ENCODE measurements at regions not wholly inside any gene's neighbourhood (a gene's known extent, or its start where the extent isn't known, plus 50 kb on each side); places are given as distances from the start of the nearest gene placed in this dataset.
A peak's percentile ranks its signal among the peaks of the same experiment; 100 is the strongest.
"Not testable (repeated sequence)": the region's sequence is repeated elsewhere in the genome, so short reads cannot be mapped to it uniquely, and the experiment has no call there.

DNA sequence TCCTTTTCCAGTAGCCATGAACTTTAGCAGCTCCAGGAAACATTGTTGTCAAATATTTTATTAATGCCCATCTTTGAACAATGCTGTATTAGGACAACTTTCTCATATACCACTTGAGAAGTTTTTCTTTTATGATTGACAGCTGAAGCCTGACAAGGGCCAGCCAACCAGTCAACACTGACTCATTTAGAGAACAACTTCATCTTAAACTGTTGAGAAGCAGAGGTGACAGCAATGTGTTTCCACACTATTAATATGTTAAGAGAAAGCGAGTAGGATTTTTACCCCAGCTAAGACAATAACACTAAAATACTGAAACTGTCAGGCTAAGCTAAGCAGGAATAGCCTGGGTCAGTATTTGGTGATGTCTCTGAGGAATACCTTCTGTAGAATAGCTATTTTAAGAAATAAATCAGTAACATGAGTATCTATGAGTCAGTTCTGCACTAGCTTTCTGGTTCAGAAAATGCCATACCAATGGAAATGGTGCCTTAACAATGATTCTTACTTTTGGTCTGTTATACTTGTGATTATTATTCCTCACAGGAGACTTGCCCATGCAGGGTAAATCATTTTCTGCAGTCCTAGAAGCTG lies 168.8 kb upstream of the POT1 start:
- DNase-seq, result no peak

DNA sequence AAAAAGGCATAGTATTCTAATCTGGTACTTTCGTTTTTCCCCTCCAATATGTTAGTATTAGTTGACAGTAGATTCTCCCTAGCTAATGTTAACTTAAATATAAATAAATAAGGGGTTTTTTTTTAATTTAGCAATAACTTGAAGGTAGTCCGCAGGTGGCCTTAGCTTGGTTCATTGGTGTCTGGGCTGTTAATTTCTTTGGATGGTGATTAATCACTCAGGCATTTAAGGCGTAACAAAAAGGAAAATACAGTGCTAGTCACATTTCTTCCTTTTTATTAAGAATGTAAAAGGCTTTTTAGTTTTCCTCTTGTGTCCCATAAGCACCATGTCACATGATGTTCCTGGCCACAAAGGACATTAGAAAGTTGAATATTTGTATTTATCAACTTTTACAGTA lies 161.0 kb upstream of the POT1 start:
- no peak for DNase-seq

DNA sequence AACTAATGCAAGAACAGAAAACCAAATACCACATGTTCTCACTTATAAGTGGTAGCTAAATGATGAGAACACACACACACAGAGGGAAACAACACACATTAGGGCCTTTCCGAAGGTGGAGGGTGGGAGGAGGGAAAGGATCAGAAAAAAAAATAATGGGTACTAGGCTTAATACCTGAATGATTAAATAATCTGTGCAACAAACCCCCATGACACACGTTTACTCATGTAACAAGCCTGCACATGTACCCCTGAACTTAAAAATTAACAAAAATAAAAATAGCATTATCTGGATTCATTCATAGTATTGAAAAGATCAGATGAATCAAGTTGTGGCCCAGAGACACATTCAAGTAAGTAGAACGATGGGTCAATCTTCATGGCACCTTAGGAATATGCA lies 159.5 kb upstream of the POT1 start:
- no peak for DNase-seq

DNA sequence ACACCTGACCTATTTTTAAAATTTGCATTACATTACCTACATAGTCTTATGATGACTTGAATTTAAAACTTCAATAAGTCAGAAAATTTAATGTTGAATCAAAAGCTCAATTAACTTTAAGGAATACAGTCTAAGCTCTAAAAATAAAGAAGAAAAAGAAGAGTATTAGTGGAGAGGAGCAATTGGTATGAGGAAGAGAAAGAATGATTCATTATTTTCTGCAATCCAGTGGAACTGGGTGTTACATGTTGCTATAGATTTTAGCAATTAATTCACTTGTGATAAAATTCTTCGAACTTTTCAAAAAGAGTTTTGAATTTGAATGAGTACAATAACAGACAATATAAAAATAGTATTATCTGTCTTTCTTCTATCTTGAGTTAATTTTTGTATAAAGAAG lies 158.9 kb upstream of the POT1 start:
- no peak for DNase-seq

DNA sequence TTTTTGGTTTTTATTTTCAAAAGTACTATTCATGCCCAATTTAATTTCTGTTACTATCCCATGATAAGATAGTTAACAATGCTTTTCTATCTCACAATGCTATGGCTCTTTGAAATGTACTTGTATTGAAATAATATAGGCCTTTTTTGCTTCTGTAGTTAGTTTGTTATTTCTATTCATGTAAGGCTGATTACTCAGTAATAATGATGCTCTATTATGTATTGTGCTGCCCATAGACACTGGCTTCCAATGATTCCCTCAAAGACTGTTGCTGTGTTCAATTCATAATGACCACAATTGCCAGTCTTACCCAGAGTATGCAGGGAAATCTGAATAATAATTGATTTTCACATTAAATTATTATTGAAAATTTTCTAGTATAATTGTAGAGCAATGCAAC lies 155.5 kb upstream of the POT1 start:
- DNase-seq, result no peak

DNA sequence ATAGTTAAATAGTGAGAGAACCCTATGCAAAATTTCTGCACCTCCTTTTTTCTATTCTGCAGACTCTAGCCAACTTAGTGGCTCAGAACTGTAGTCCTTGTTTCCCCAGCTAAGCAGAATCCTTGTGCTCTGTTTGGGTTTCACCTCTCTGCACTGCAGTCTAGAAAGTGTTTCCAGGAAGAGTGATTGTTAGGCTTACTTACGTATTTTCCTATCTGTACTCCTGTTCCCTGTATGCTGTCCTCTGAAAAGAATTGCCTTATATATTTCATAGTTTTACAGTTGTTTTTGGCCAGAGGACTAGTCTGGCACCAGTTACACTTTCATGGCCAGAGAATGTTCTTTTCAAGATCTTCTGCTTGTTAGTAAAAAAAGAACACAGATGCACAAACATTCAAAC lies 154.6 kb upstream of the POT1 start:
- DNase-seq, result no peak

DNA sequence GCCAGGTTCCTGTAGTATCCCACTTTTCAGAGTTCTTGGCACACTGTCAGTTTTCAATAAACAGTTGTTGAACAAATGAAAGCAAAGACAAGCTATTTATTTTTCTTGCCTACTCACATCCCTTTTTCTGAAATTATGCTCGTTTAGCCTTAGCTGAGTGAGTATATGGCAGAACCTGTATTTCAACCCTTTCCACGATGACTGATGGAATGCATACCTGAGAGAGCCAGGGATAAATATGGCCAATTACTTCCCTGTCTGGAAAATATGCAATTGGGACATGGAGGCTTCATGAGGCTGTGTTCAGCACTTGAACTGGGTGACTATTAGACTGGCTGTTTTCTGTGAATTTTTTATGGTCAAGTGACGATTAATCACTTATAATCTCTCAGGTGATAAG lies 144.5 kb upstream of the POT1 start:
- DNase-seq, result no peak

DNA sequence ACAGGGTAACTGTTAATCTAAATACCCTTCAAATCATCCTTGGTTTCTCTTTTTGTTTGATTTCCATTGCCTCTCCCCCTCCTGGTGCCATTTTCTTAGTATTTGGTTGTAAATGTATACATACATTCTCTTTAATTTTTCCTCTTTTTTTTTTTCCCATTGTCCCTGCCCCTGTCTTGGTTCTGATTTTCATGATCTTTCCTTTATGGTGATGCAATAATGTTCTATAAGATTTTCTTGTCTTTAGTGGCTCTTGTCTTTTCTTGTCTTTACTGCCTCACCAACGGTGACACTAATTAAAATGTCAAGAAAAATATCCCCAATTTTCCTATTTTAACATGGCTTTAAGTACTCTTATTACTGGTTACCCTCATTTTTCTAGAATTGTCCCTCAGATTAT lies 135.9 kb upstream of the POT1 start:
- no peak for DNase-seq

DNA sequence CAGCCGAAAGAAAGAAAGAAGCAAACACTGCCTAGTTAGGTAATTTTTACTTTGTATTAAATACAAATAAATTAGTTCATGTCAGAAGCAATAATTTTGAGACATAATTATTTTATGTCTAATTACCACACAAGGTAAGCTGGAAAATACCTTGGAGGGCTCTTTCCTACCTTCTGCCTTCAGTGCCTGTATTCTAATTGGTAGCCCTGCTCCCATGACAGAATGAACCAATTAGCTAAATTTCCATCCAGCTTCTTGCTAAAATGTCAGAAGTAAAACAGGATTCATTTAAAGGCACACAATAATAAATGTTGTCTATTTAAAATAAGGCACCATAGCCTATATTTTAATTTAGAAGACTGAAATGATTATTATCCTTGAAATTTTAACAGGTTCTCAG lies 135.4 kb upstream of the POT1 start:
- DNase-seq, result no peak

DNA sequence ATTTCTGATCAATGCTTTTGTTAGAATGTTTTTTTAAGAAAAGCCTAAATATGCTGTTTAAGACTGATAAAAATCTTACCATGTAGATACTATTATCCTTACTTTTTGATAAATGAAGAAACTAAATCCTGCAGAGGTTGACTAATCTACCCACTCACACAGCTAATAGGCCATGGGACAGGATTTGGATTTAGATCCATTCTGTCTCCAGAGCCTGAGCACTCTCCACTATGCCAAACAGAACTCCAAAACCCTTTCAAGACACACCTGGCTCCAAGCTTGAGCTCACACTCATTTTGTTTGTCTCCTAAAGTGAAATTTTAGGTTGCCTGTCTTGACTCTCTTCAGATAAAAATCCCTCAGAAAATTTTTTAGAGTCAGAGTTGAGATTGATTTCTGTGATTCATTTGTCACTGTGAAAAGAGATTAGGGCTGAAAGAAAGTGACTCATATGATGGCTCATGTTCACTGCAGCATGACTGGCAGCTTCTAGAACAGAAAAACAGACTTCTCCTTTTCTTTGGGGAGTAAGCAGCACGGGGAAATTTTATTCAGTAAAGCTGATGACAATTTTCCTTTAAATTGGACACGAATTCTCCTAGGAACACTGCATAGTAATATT lies 132.3 kb upstream of the POT1 start:
- peak; percentile 71 for DNase-seq

DNA sequence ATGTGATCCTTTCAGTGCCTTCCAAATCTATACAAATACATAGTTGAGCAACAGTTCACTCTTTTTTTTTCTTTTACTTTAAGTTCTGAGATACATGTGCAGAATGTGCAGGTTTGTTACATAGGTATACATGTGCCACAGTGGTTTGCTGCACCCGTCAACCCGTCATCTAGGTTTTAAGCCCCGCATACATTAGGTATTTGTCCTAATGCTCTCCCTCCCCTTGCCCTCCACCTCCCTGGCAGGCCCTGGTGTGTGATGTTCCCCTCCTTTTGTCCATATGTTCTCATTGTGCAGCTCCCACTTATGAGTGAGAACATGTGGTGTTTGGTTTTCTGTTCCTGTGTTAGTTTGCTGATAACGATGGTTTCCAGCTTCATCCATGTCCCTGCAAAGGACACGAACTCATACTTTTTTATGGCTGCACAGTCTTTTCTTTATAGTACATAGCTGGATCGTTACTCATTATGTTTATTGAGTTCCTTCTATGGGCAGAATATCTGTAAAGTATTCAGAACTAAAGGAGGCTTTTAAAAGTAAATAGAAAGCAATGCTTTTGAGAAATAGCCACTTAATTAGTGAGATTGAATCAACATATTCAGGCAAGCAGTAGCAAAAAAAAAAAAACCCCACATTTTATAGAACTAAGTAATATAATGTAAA lies 131.6 kb upstream of the POT1 start:
- not testable (repeated sequence) for DNase-seq

DNA sequence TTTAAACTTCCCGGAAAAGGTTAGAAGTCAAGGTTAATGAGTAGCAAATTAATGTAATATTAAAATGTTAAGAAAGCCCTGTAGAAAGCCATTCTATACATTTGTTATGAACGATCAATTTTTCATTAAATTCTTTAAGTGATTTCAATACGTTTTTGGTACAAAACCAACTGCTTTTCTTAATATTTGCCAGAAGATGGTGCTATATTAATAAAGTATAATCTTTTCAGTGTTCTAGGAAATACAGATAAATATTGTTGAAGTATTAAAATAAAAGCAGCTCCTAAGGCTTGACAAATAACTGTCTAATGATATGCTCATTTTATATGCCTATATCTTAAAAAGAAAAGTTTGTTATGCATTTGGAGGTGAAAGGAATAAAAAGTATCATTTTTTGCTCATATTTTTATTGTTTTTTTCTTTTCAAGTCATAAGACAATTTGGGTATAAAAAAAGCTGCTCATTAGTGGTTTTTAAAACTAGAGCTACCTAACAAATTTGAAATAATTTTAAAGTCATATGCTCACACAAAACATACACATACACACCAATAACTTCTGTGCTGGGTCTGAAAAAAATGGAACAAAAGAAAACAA lies 130.3 kb upstream of the POT1 start:
- DNase-seq, result peak; percentile 26

DNA sequence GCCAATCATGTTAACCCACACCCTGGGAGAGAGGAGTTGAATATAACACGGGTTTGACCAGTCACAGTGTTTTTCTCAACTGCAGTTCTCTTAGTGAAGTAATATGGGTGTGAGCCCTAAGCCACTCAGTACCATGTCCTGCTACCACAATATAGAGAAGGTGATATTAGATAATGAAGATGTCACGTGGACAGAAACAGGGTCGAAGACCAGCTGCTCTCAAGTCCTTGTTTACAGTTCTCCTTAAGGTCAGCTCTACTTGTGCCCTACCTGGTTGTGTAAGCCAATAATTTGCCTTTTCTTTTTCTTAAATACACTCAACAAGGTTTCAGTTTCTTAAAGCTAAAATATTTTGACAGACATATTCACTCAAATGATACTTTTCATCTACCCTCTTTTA lies 128.3 kb upstream of the POT1 start:
- no peak for DNase-seq

DNA sequence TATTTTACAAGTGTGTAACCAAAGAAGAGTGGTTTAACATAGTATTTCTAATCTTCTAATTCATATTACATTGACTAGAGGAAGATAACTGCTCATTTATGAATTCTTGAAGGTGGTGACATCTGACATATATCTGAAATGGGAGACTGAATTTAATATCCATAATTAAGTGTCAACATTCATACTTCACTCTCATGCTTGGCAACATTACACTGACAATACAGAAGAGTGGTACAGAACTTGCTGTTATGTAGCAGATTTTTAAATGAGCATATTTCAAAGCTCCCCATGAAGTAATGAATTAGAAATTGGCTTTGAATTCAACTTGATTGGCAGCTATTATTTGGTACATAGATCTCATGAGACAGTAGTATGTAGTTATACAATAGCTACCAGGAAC lies 125.8 kb upstream of the POT1 start:
- no peak for DNase-seq

DNA sequence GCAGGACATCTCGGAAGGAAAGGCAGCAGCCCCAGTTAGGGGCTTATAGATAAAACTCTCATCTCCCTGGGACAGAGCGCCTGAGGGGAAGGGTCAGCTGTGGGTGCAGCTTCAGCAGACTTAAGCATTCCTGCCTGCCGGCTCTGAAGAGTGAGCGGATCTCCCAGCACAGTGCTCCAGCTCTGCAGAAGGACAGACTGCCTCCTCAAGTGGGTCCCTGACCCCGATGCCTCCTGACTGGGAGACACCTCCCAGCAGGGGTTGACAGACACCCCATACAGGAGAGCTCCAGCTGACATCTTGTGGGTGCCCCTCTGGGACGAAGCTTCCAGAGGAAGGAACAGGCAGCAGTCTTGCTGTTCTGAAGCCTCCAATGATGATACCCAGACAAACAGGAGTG lies 117.1 kb upstream of the POT1 start:
- no peak for DNase-seq

DNA sequence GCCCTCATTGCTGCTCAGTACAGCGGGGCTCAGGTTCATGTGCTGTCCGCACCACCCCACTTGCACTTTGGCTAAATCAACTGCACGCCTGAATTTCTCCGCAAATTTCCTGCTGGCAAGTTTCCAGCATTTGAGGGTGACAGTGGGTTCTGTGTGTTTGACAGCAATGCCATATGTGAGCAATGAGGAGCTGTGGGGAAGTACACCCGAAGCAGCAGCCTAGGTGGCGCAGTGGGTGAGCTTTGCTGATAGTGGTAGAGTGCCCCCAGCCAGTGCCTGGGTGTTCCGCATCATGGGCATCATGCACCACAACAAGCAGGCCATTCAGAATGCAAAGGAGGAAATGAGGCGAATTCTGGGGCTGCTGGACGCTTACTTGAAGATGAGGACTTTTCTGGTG lies 103.9 kb upstream of the POT1 start:
- DNase-seq, result no peak

DNA sequence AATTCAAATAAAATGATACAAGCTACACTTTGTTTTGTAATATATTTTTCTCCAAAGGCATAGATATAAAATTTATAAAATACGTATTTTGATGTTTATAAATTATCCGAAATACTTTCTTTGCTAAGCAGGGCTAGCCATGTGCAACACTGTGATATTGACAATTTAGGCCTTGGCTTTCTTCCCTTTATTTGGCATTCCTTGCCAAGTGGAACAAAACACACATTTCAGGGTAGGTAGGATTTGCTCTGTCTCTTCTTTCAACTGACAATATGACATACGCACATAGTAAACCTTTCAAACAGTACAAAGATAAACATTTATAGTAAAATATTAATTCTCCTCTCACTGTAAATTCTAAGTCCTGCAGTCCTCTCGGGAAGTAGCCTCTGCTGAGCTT lies 103.3 kb upstream of the POT1 start:
- no peak for DNase-seq

DNA sequence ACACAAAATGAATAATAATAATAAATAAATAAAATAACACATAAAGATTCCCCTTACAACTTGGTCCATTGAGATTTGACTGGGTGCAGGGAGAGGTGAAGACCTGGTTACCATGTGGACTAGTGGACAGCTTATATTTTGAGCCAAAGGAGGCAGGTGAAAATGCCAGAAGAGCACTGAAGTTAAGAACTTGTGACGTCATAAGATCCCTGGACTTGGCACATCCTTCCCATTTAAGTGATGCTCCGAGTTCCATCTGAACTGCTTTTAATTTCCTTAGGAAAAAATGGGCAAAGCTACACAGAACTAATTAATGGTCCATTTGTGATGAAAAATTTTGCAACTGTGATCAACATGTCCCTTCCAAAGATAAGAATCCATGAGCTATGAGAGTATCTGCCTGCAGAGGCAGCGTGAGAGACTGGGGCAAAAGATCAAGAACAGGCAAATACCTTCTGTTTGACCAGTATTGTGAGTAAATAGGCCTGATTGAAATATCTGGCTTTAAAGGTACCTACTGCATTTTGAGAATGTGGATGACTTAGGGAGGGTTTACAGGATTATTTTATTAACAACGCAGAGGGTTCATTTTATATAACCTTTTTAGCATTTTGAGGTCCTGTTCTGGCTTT lies 101.2 kb upstream of the POT1 start:
- no peak for DNase-seq

DNA sequence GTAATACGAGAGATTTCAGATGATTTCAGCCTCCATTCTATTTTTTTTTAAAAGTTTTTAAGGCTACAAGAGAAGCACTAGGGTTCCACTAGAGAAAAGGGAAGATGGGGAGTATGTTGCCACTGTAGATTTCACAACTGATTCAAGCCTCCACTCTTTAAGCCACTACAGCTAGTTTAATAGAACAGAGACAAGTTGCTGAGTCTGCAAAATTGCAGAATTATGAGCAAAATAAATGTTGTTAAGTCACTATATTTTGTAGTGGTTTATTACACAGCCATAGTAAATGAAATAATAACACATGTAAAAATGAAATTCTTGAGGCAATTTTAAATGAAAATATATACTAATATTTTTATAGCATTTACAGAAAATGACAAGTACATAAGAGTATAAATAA lies 96.0 kb upstream of the POT1 start:
- no peak for DNase-seq

DNA sequence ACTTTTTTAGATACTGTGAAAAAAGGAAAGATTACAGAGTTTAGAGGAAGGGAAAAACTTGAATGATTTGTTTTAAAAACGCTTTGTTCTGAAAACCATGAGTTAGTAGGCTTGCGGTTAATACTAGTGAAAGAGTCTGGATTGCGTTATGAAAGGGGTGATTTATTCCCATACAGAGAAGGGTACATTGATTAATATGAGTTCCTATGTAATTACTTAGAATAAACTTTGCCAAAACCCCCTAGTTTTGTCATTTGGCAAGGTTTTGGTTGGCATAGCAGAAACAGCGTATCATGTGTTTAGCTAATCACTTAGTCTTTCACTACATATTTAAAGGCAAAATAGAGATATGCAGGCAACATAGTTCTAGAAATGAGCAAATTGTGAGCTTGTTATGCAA lies 91.2 kb upstream of the POT1 start:
- no peak for DNase-seq

DNA sequence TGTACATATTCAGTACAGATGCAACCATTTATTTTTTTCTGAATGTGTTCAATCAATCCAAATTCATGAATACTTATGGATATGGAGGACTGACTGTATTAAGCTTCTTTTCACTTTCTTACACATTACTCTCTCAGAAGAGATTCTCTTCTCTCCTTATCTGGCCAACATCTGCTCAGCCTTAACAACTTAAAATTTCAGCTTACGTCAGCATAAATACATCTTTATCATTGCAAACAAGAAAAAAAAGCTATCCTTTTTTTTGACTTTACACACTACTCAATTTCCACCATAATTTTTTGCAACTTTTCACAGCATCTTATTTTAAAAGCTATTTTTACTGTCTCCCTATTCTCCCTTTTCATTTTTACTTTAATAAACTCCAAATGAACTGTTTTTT lies 80.9 kb upstream of the POT1 start:
- no peak for DNase-seq

DNA sequence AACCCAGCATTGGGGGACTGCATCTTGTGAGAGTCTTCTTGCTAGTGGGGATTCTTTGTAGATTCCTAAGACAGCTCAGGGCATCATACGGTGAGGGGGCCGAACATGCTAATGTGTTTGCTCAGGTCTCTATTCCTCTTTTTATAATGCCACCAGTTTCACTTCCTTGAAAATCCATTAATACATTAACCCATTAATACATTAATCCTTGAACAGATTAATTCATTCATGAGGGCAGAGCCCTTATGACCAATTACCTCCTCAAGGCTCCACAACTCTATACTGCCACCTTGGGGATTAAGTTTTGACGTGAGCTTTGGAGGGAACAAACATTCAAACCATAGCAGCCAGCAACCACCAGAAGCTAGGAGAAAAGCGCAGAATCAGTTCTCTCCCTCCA lies 67.2 kb upstream of the POT1 start:
- no peak for DNase-seq

DNA sequence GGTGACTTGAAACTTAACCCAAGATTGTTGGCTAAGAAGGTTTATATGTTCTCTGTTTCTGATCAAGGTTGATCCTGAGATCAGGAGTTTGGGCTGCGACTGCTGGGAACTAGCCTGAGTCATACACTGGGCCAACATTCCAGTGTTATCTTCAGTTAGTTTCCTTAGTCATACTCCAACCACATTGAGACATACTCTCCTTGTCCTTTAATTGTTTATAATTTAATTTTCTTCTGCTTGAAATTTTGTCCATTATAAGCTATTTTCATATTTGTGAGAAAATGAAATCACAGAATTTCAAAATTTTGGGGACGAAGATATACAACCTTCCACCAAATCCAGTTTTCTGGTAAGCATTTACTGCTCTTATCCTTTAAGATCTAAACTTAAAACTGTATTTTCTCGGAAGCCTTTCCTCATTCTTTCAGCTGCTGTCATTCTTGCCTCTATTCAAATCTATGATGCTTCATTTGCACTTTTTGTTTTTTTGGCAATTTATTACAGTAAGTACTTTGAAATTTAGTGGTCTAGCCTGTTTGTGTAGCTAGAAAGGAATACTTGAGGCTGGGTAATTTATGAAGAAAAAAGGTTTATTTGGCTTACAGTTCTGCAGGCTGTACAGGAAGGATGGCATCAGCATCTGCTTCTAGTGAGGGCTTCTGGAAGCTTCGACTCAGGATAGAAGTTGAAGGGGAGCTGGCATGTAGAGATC lies 63.4 kb upstream of the POT1 start:
- DNase-seq, result no peak
